ENCODE measurements at regions not wholly inside any gene's neighbourhood (a gene's known extent, or its start where the extent isn't known, plus 50 kb on each side); places are given as distances from the start of the nearest gene placed in this dataset.

DNA sequence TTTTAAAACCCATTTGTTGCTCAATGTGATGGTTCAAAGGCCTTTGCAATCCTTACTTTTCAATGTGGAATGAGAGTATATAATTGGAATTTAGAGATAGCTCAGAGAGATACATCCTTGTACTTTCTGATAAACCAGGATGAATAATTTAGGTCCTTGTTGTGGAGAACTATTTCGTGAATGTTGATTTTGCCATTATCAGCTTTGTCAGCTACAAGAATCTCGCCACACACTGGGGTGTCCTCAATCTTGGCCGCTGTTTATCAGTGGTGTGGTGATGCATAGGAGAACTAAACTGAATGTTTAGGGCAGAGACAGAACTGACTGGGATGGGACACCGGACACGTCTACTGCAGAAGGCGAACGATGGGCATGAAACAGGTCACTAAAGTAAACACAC lies 111.2 kb upstream of the SLC35B3 start:
- TF ChIP-seq JUN (IDR thresholded peaks at IDR 0.05; ENCODE audit: borderline replicate concordance, insufficient read depth, insufficient read length, low read depth): no peak
- TF ChIP-seq, protein P1, sequence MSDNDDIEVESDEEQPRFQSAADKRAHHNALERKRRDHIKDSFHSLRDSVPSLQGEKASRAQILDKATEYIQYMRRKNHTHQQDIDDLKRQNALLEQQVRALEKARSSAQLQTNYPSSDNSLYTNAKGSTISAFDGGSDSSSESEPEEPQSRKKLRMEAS (IDR thresholded peaks at IDR 0.05; ENCODE audit: insufficient read depth, insufficient read length): no peak
- intact Hi-C loops (cut with micrococcal nuclease): no loop called here
- CTCF ChIA-PET: no interaction called here

DNA sequence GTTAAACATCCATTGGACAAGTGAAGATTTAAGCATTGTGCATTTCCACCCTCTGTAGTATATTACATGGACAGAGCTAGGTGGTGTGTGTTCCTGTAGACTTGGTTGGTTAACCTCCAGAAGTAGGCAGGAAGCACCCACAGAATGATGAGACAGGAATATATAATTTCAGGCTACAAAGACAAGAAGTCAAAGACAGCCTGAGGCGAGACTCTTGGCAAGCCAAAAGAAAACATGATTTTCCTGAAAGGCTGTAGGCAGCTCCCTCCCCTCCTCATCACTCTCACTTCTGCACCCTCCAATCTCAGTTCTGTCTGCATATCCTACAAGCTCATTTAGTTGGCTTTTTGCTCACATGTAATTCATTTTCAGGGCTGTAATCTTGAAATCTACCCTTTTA lies 110.0 kb upstream of the SLC35B3 start:
- Histone ChIP-seq H4K20me1 (replicated peaks; ENCODE audit: control insufficient read depth, extremely low read depth, insufficient read depth, low read length) (no peaks in the 10 kb centered on the region), H3K4me1 (ENCODE audit: control insufficient read depth, extremely low read depth, insufficient read depth, low read length) (no peaks in the 10 kb centered on the region), H3K79me2 (ENCODE audit: control insufficient read depth, insufficient read depth, low read length) (no peaks in the 10 kb centered on the region), H3K36me3 (ENCODE audit: control insufficient read depth in 2 of 2, extremely low read depth in 1 of 2, insufficient read depth in 2 of 2, low read length in 2 of 2) (no peaks in the 10 kb centered on the region), H2AFZ (ENCODE audit: low read depth, low read length) (no peak overlapping the region), H3K9ac (replicated peaks; ENCODE audit: extremely low read depth, insufficient read depth, low read length) (no peak overlapping the region), H3K27me3 (ENCODE audit: control insufficient read depth in 2 of 2, insufficient read depth in 2 of 2, low read length in 2 of 2) (no peaks in the 10 kb centered on the region), H3K27ac (ENCODE audit: insufficient read depth, low read depth, low read length) (no peak overlapping the region), H3K9me1 (replicated peaks; ENCODE audit: control insufficient read depth, extremely low read depth, insufficient read depth, low read length) (no peaks in the 10 kb centered on the region), H3K9me3 (replicated peaks; ENCODE audit: control insufficient read depth, insufficient read depth, low read length) (no peaks in the 10 kb centered on the region), H3K4me2 (ENCODE audit: insufficient read depth, low read length) (no peak overlapping the region), H3K4me3 (replicated peaks in 1 of 3; ENCODE audit: insufficient read depth in 1 of 3, low read depth in 1 of 3, low read length in 3 of 3) (no peak overlapping the region)
- no peak for DNase-seq (ENCODE audit: low read depth, low spot score)
- intact Hi-C loops (cut with micrococcal nuclease) (no loop called here), dilution Hi-C loops (cut with MboI; ENCODE audit: extremely low pct_ligation_motif_present, low sequenced_read_pairs) (no loop called here)
- no TSS peak for BruUV-seq (replicated peaks)
- POLR2A ChIA-PET: no interaction called here
- FAIRE-seq: no peak
- TF ChIP-seq FOS (IDR thresholded peaks at IDR 0.05; ENCODE audit: borderline replicate concordance, insufficient read depth, low read length) (no peak), POLR2A (IDR thresholded peaks at IDR 0.05; ENCODE audit: low read depth, low read length) (no peak), JUN (IDR thresholded peaks at IDR 0.05; ENCODE audit: borderline replicate concordance, insufficient read depth, insufficient read length, low read depth) (no peak), POLR2AphosphoS5 (IDR thresholded peaks at IDR 0.05; ENCODE audit: insufficient read depth, low read depth, low read length) (no peak), EZH2 (IDR thresholded peaks at IDR 0.05; ENCODE audit: borderline replicate concordance, low read depth, low read length, severe bottlenecking) (no peak), GATA2 (IDR thresholded peaks at IDR 0.05; ENCODE audit: insufficient read depth, insufficient read length, low read depth, low read length) (no peak), MYC (IDR thresholded peaks at IDR 0.05; ENCODE audit: low read depth, low read length) (no peak)
- TF ChIP-seq, protein P2, sequence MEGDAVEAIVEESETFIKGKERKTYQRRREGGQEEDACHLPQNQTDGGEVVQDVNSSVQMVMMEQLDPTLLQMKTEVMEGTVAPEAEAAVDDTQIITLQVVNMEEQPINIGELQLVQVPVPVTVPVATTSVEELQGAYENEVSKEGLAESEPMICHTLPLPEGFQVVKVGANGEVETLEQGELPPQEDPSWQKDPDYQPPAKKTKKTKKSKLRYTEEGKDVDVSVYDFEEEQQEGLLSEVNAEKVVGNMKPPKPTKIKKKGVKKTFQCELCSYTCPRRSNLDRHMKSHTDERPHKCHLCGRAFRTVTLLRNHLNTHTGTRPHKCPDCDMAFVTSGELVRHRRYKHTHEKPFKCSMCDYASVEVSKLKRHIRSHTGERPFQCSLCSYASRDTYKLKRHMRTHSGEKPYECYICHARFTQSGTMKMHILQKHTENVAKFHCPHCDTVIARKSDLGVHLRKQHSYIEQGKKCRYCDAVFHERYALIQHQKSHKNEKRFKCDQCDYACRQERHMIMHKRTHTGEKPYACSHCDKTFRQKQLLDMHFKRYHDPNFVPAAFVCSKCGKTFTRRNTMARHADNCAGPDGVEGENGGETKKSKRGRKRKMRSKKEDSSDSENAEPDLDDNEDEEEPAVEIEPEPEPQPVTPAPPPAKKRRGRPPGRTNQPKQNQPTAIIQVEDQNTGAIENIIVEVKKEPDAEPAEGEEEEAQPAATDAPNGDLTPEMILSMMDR (IDR thresholded peaks at IDR 0.05; ENCODE audit: extremely low read depth in 1 of 2, insufficient read depth in 1 of 2, low read depth in 1 of 2, low read length in 2 of 2): no peak
- TF ChIP-seq, protein P1 (IDR thresholded peaks at IDR 0.05; ENCODE audit: insufficient read depth, insufficient read length): no peak
- CTCF ChIA-PET: no interaction called here

More for the DNA sequence above, 111.2 kb upstream of the SLC35B3 start:
- no peaks in the 10 kb centered on the region for H3K9me3 ChIP-seq (replicated peaks; ENCODE audit: control insufficient read depth, insufficient read depth, low read length)
- no peak for DNase-seq (ENCODE audit: low read depth, low spot score)
- H3K79me2 ChIP-seq (ENCODE audit: control insufficient read depth, insufficient read depth, low read length): no peaks in the 10 kb centered on the region
- no peak overlapping the region for H3K9ac ChIP-seq (replicated peaks; ENCODE audit: extremely low read depth, insufficient read depth, low read length)
- no peak overlapping the region for H3K27ac ChIP-seq (ENCODE audit: insufficient read depth, low read depth, low read length)
- H3K36me3 ChIP-seq (ENCODE audit: control insufficient read depth in 2 of 2, extremely low read depth in 1 of 2, insufficient read depth in 2 of 2, low read length in 2 of 2): no peaks in the 10 kb centered on the region
- H3K9me1 ChIP-seq (replicated peaks; ENCODE audit: control insufficient read depth, extremely low read depth, insufficient read depth, low read length): no peaks in the 10 kb centered on the region
- BruUV-seq (replicated peaks): no TSS peak
- H3K4me2 ChIP-seq (ENCODE audit: insufficient read depth, low read length): no peak overlapping the region
- dilution Hi-C loops (cut with MboI; ENCODE audit: extremely low pct_ligation_motif_present, low sequenced_read_pairs): no loop called here
- no peak overlapping the region for H3K4me3 ChIP-seq (replicated peaks in 1 of 3; ENCODE audit: insufficient read depth in 1 of 3, low read depth in 1 of 3, low read length in 3 of 3)
- H2AFZ ChIP-seq (ENCODE audit: low read depth, low read length): no peak overlapping the region
- POLR2A ChIA-PET: no interaction called here
- no peaks in the 10 kb centered on the region for H4K20me1 ChIP-seq (replicated peaks; ENCODE audit: control insufficient read depth, extremely low read depth, insufficient read depth, low read length)
- no peaks in the 10 kb centered on the region for H3K27me3 ChIP-seq (ENCODE audit: control insufficient read depth in 2 of 2, insufficient read depth in 2 of 2, low read length in 2 of 2)
- no peak for FAIRE-seq
- H3K4me1 ChIP-seq (ENCODE audit: control insufficient read depth, extremely low read depth, insufficient read depth, low read length): no peaks in the 10 kb centered on the region
